GM18873 (cell line): ENCODE measurements at regions not wholly inside any gene's neighbourhood (a gene's known extent, or its start where the extent isn't known, plus 50 kb on each side); places are given as distances from the start of the nearest gene placed in this dataset.

ENCODE experiments used
- ATAC-seq: cut with Tn5 transposase; IDR thresholded peaks from one replicate; pipeline ENCODE4 v1.9.1; 2021; ENCODE audit warnings: mild to moderate bottlenecking, moderate library complexity, moderate number of reproducible peaks; ENCODE audit not compliant: unreplicated experiment, low FRiP score

DNA sequence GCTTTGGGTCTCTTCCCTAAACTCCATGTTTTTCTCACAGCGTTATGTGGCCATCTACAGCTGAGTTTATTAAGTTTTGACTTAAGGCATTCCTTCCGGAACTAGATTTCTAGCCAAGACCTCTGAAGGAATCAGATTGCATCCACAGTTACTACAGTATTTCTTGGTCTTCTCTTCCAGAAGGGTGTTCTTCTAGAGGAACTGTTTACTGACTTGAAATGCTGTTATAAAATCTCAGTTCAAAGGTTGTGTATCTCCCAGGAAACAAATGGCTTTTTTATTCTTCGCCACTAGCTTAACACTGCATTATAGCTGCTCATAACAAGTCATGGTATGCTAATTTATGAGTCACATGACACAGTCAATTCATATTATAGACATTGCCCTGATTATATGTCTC, 55.3 kb upstream of the RAD23B start:
- ATAC-seq, result no peak

- no peak for ATAC-seq
Observed at GRCh38 chr9:107228496-107229039, 54.5 kb upstream of the RAD23B start.

DNA sequence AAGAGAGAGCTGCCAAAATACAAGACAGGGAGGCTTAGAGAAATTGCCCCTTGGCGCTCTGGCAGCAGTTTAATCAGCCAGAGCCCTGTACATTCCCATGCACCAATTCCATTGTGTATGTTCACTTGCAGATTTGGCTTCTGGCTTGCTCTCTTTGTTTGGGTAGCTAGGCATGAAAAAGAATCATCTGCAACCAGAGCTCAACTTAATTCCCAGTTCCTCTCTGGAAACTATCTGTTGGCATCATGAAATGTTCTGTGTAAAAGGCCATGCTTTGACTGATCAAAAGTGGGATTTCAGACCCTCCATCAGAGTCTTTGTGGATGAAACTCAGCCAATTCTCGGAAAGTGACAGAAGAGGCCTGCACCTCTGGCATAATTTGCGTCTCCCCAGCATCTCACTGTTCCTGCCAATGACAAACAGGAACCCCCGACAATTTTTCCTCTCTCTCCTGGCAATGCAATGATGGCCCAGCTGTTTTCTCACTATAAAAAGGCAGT, 53.8 kb upstream of the RAD23B start:
- ATAC-seq, result no peak
